ENCODE measurements at regions not wholly inside any gene's neighbourhood (a gene's known extent, or its start where the extent isn't known, plus 50 kb on each side); places are given as distances from the start of the nearest gene placed in this dataset.

DNA sequence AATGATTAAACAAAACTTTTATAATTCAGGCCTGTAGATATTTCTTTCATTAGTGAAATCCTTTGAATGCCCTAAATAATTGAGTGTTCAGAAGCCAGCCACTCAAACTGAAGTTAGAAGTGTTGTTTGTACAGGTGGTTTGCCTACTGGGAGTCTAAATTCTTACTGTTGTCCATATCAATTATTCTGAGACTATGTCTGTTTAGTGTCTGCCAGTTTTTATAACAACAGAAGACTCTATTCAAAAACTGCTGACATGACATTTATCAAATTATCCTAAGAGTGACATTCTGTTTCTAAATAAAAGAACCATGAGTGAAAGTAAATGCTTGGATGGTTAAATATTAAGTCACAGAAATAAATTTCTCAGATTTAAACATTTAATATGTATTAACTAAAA lies 375.1 kb downstream of the FAT4 start:
- TF ChIP-seq EZH2 (IDR thresholded peaks at IDR 0.05; ENCODE audit: insufficient read depth, poor library complexity, severe bottlenecking) (no peak), EZH2phosphoT487 (IDR thresholded peaks at IDR 0.05; ENCODE audit: insufficient read depth, low read depth) (no peak)

Data from GM23248 (cell line).